ENCODE measurements at regions not wholly inside any gene's neighbourhood (a gene's known extent, or its start where the extent isn't known, plus 50 kb on each side); places are given as distances from the start of the nearest gene placed in this dataset.

GRCh38 chr17:79415909-79416308, 194.9 kb downstream of the RBFOX3 start:
- no peak for TF ChIP-seq CTCF (IDR thresholded peaks at IDR 0.05; ENCODE audit: insufficient read depth, low read length)
- H3K4me3 ChIP-seq (ENCODE audit: low read depth, low read length) = no peak overlapping the region
- no peak for DNase-seq (ENCODE audit: low read depth)

GRCh38 chr17:79415365-79415764, 195.5 kb downstream of the RBFOX3 start:
- no peak for DNase-seq (ENCODE audit: low read depth)
- no peak overlapping the region for H3K4me3 ChIP-seq (ENCODE audit: low read depth, low read length)
- TF ChIP-seq CTCF (IDR thresholded peaks at IDR 0.05; ENCODE audit: insufficient read depth, low read length) = no peak

GRCh38 chr17:79414793-79415211, 196.0 kb downstream of the RBFOX3 start:
- no peak for TF ChIP-seq CTCF (IDR thresholded peaks at IDR 0.05; ENCODE audit: insufficient read depth, low read length)
- DNase-seq (ENCODE audit: low read depth) = no peak

GRCh38 chr17:79414063-79414792, 196.6 kb downstream of the RBFOX3 start:
- no peak for TF ChIP-seq CTCF (IDR thresholded peaks at IDR 0.05; ENCODE audit: insufficient read depth, low read length)
- no peak for DNase-seq (ENCODE audit: low read depth)
- no peak overlapping the region for H3K4me3 ChIP-seq (ENCODE audit: low read depth, low read length)

More at GRCh38 chr17:79414793-79415211, 196.0 kb downstream of the RBFOX3 start:
- H3K4me3 ChIP-seq (ENCODE audit: low read depth, low read length) = no peak overlapping the region

- no peak overlapping the region for H3K4me3 ChIP-seq (ENCODE audit: low read depth, low read length)
- DNase-seq (ENCODE audit: low read depth) = no peak
- no peak for TF ChIP-seq CTCF (IDR thresholded peaks at IDR 0.05; ENCODE audit: insufficient read depth, low read length)
These were observed 197.2 kb downstream of the RBFOX3 start for GRCh38 chr17:79413611-79414010.

GRCh38 chr17:79412886-79413390, 197.9 kb downstream of the RBFOX3 start:
- no peak overlapping the region for H3K4me3 ChIP-seq (ENCODE audit: low read depth, low read length)
- no peak for TF ChIP-seq CTCF (IDR thresholded peaks at IDR 0.05; ENCODE audit: insufficient read depth, low read length)
- no peak for DNase-seq (ENCODE audit: low read depth)

All from fibroblast of the aortic adventitia (primary cell).